ENCODE measurements at regions not wholly inside any gene's neighbourhood (a gene's known extent, or its start where the extent isn't known, plus 50 kb on each side); places are given as distances from the start of the nearest gene placed in this dataset.

- no peak for TF ChIP-seq REST (IDR thresholded peaks at IDR 0.05)
Measured at GRCh38 chr14:22097072-22097471, 423.5 kb upstream of the OR4E1 start (continued).

GRCh38 chr14:22096514-22096895 is 422.9 kb upstream of the OR4E1 start:
- Histone ChIP-seq H3K9ac (ENCODE audit: low read depth in 1 of 2, low read length in 2 of 2) (no peak overlapping the region), H3K4me1 (ENCODE audit: control insufficient read depth in 4 of 4, insufficient read depth in 4 of 4, low read length in 3 of 4) (no peaks in the 10 kb centered on the region), H3K27me3 (ENCODE audit: control insufficient read depth in 4 of 4, insufficient read depth in 4 of 4, low read length in 3 of 4) (no peaks in the 10 kb centered on the region), H3K9me3 (ENCODE audit: control insufficient read depth in 4 of 4, low read length in 3 of 4) (no peaks in the 10 kb centered on the region), H3K4me3 (ENCODE audit: low read depth in 1 of 3, low read length in 3 of 3) (no peak overlapping the region), H3K36me3 (ENCODE audit: control insufficient read depth in 4 of 4, insufficient read depth in 3 of 4, low read depth in 1 of 4, low read length in 3 of 4) (no peaks in the 10 kb centered on the region), H3K27ac (ENCODE audit: low read depth in 1 of 2, low read length in 2 of 2) (no peak overlapping the region)
- 85% methylated on average over 4 of the region's 4 CpGs for WGBS
- DNase-seq (ENCODE audit: low spot score): no peak
- TF ChIP-seq MAX (IDR thresholded peaks at IDR 0.05) (no peak), CTCF (IDR thresholded peaks at IDR 0.05; ENCODE audit: low read depth, low read length, missing input control) (no peak), ZBTB33 (IDR thresholded peaks at IDR 0.05) (no peak), FOXA1 (IDR thresholded peaks at IDR 0.05) (no peak), YY1 (IDR thresholded peaks at IDR 0.05) (no peak), HNF4G (IDR thresholded peaks at IDR 0.05) (no peak)

GRCh38 chr14:22095860-22096513 is 422.4 kb upstream of the OR4E1 start:
- WGBS: 59% methylated on average over 4 of the region's 4 CpGs
- Histone ChIP-seq H3K36me3 (ENCODE audit: control insufficient read depth in 4 of 4, insufficient read depth in 3 of 4, low read depth in 1 of 4, low read length in 3 of 4) (no peaks in the 10 kb centered on the region), H3K27me3 (ENCODE audit: control insufficient read depth in 4 of 4, insufficient read depth in 4 of 4, low read length in 3 of 4) (no peaks in the 10 kb centered on the region), H3K4me3 (ENCODE audit: low read depth in 1 of 3, low read length in 3 of 3) (no peak overlapping the region), H3K27ac (ENCODE audit: low read depth in 1 of 2, low read length in 2 of 2) (no peak overlapping the region), H3K9ac (ENCODE audit: low read depth in 1 of 2, low read length in 2 of 2) (no peak overlapping the region), H3K4me1 (ENCODE audit: control insufficient read depth in 4 of 4, insufficient read depth in 4 of 4, low read length in 3 of 4) (no peaks in the 10 kb centered on the region), H3K9me3 (ENCODE audit: control insufficient read depth in 4 of 4, low read length in 3 of 4) (no peaks in the 10 kb centered on the region)
- no peak for DNase-seq (ENCODE audit: low spot score)
- TF ChIP-seq HNF4G (IDR thresholded peaks at IDR 0.05): no peak
- no peak for TF ChIP-seq REST (IDR thresholded peaks at IDR 0.05)
- TF ChIP-seq CTCF (IDR thresholded peaks at IDR 0.05; ENCODE audit: low read depth, low read length, missing input control): no peak
- TF ChIP-seq ZBTB33 (IDR thresholded peaks at IDR 0.05): no peak
- TF ChIP-seq JUND (IDR thresholded peaks at IDR 0.05): no peak
- TF ChIP-seq MAX (IDR thresholded peaks at IDR 0.05): no peak
- no peak for TF ChIP-seq EGR1 (IDR thresholded peaks at IDR 0.05; ENCODE audit: low read depth in 2 of 2)
- no peak for TF ChIP-seq FOXA2 (IDR thresholded peaks at IDR 0.05)
- no peak for TF ChIP-seq ATF3 (IDR thresholded peaks at IDR 0.05)

All from liver (tissue), 8 donors.